Transverse colon (tissue), 3 donors: ENCODE measurements at regions not wholly inside any gene's neighbourhood (a gene's known extent, or its start where the extent isn't known, plus 50 kb on each side); places are given as distances from the start of the nearest gene placed in this dataset.

Source experiments
- EP300 ChIP-seq: sonication (generic); formaldehyde crosslinking; IDR thresholded peaks from one replicate; pipeline ENCODE4 v1.6.1; 2017; ENCODE audit warnings: antibody characterized with exemption, low read depth
- POLR2A ChIP-seq: fragments of 450-650 bp; IDR thresholded peaks from one replicate; pipeline ENCODE4 v1.6.1; 2016; ENCODE audit warnings: antibody characterized with exemption, mild to moderate bottlenecking, moderate library complexity
- TF ChIP-seq, protein P1 (sequence below), 5 experiments: fragments of 200-600 bp in 3 of 5; fragments of 450-650 bp in 2 of 5; sonication (generic) in 3 of 5; IDR thresholded peaks; 1 replicate in 2 of 5; 2 replicates in 3 of 5; pipeline ENCODE4 v1.5.1; 2016 to 2017; ENCODE audit warnings: antibody characterized with exemption in 5 of 5, inconsistent platforms in 3 of 5, mild to moderate bottlenecking in 2 of 5, moderate library complexity in 1 of 5

DNA sequence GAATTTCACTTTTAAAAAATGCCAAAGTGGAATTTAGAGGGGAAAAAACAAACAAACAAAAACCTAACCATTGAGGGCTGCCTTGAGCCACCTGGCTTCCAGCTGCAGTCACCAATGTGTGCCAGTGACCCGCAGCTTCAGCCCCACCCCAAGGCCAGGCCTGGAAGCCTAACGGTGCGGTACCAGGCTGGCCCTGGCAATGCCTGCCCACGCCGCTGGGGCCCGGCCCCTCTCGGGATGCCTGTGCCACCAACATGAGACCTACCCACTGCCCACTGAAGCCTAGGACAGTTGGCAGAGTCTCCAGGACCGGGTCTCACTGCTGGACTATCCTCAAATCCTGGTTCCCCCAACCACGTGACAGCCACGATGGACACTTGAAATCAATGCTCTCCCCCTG lies 96.6 kb downstream of the NCOR2 start:
- TF ChIP-seq, protein P1, sequence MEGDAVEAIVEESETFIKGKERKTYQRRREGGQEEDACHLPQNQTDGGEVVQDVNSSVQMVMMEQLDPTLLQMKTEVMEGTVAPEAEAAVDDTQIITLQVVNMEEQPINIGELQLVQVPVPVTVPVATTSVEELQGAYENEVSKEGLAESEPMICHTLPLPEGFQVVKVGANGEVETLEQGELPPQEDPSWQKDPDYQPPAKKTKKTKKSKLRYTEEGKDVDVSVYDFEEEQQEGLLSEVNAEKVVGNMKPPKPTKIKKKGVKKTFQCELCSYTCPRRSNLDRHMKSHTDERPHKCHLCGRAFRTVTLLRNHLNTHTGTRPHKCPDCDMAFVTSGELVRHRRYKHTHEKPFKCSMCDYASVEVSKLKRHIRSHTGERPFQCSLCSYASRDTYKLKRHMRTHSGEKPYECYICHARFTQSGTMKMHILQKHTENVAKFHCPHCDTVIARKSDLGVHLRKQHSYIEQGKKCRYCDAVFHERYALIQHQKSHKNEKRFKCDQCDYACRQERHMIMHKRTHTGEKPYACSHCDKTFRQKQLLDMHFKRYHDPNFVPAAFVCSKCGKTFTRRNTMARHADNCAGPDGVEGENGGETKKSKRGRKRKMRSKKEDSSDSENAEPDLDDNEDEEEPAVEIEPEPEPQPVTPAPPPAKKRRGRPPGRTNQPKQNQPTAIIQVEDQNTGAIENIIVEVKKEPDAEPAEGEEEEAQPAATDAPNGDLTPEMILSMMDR (IDR thresholded peaks at IDR 0.05) = no peak
- TF ChIP-seq POLR2A = no peak
- no peak for TF ChIP-seq EP300
